Upper lobe of left lung (tissue), 6 donors: ENCODE measurements at regions not wholly inside any gene's neighbourhood (a gene's known extent, or its start where the extent isn't known, plus 50 kb on each side); places are given as distances from the start of the nearest gene placed in this dataset.

Source experiments
- ATAC-seq, 2 donors: fragments of 200-7000 bp; cut with Tn5 transposase; one replicate each; pipeline ENCODE4 v1.9.1; 2022; ENCODE audit warnings: mild to moderate bottlenecking in 2 of 2, moderate library complexity in 2 of 2; ENCODE audit not compliant: low FRiP score in 2 of 2
- DNase-seq, 2 donors: peaks; one replicate each; pipeline ENCODE4 v3.0.0-alpha.2; 2019 to 2020
- H3K27ac ChIP-seq, 4 donors: fragments of 200-600 bp; sonication (generic); one replicate each; pipeline ENCODE4 v1.5.1; 2016 to 2019
- H3K27me3 ChIP-seq, 4 donors: fragments of 200-600 bp; sonication (generic); one replicate each; pipeline ENCODE4 v1.5.1; 2017 to 2019
- H3K36me3 ChIP-seq, 4 donors: fragments of 200-600 bp; sonication (generic); one replicate each; pipeline ENCODE4 v1.5.1; 2016 to 2019
- H3K4me1 ChIP-seq, 4 donors: fragments of 200-600 bp; sonication (generic); one replicate each; pipeline ENCODE4 v1.5.1; 2018 to 2019
- H3K4me3 ChIP-seq, 4 donors: fragments of 200-600 bp; sonication (generic); one replicate each; pipeline ENCODE4 v1.5.1; 2017 to 2019; ENCODE audit warnings: mild to moderate bottlenecking in 2 of 4, moderate library complexity in 1 of 4
- H3K9me3 ChIP-seq, 4 donors: fragments of 200-600 bp; sonication (generic); one replicate each; pipeline ENCODE4 v1.5.1; 2018 to 2019
- CTCF ChIP-seq, 6 experiments: fragments of 450-650 bp in 4 of 6; fragments of 200-600 bp in 2 of 6; sonication (generic) in 2 of 6; IDR thresholded peaks; one replicate each; pipeline ENCODE4 v1.5.1; 2016 to 2019; ENCODE audit warnings: antibody characterized with exemption in 6 of 6
- EP300 ChIP-seq, 4 donors: sonication (generic); formaldehyde crosslinking; IDR thresholded peaks; one replicate each; pipeline ENCODE4 v1.5.1; 2017; ENCODE audit warnings: antibody characterized with exemption in 4 of 4, control low read depth in 2 of 4
- POLR2A ChIP-seq, 4 donors: fragments of 450-650 bp; IDR thresholded peaks; one replicate each; pipeline ENCODE4 v1.5.1; 2016 to 2017; ENCODE audit warnings: antibody characterized with exemption in 4 of 4, mild to moderate bottlenecking in 2 of 4
- POLR2AphosphoS5 ChIP-seq, 2 donors: sonication (generic); formaldehyde crosslinking; IDR thresholded peaks; one replicate each; pipeline ENCODE4 v1.5.1; 2017; ENCODE audit warnings: antibody characterized with exemption in 2 of 2
- WGBS, 2 donors: methylation state at CpG; one replicate each; pipeline ENCODE4 v1.1.5; 2017 to 2018; 5-methylcytosine and 5-hydroxymethylcytosine counted together
- donor health status: DM: no; HTN: no; CAD: no; lungs with moderate emphysema.
- donor health status: DM: no; HTN: yes; CAD: no; lungs with severe emphysema.

- Histone ChIP-seq H3K36me3 (no peaks in the 10 kb centered on the region), H3K4me3 (no peak overlapping the region), H3K9me3 (no peaks in the 10 kb centered on the region), H3K27me3 (no peaks in the 10 kb centered on the region), H3K27ac (peak overlapping the region in 1 of 4 donors; percentile 45), H3K4me1 (peaks cover 0 to 17% (median 6%) of the 10 kb centered on the region in 4 donors)
- TF ChIP-seq POLR2A (IDR thresholded peaks at IDR 0.05) (no peak), EP300 (IDR thresholded peaks at IDR 0.05) (no peak), CTCF (IDR thresholded peaks at IDR 0.05) (no peak), POLR2AphosphoS5 (IDR thresholded peaks at IDR 0.05) (no peak)
- ATAC-seq (no peak), DNase-seq (no peak)
- 76 to 79% methylated on average over 2 of the region's 2 CpGs for WGBS, 2 donors
Measured at GRCh38 chr2:216574046-216574445, 59.2 kb upstream of the IGFBP2 start.

- DNase-seq (no peak), ATAC-seq (no peak)
- Histone ChIP-seq H3K4me3 (no peak overlapping the region), H3K27me3 (no peaks in the 10 kb centered on the region), H3K36me3 (no peaks in the 10 kb centered on the region), H3K27ac (no peak overlapping the region), H3K9me3 (no peaks in the 10 kb centered on the region), H3K4me1 (peaks cover 0 to 17% (median 6%) of the 10 kb centered on the region in 4 donors)
- WGBS, 2 donors = 97 to 100% methylated on average over 3 of the region's 3 CpGs
- TF ChIP-seq EP300 (IDR thresholded peaks at IDR 0.05) = no peak
Measured at GRCh38 chr2:216574586-216574985, 58.6 kb upstream of the IGFBP2 start.

DNA sequence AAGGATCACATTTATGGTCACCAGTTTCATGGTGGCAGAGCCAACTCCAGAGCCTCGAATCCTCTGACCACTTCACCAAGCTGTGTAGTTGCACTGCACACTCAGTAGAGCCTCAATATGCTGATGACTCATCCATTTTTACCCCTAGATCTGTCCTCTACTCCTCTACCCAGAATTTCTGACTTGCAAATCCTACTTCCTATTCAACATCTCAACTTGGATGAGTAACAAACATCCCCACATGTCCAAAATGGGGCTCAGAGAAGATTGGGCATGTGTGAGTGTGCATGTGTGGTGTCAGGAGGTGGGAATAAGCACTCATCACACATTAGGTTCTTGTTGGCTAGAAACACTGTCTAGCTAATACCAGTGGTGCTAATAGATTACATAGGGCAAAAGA lies 57.8 kb upstream of the IGFBP2 start:
- TF ChIP-seq EP300 (IDR thresholded peaks at IDR 0.05) (no peak), POLR2AphosphoS5 (IDR thresholded peaks at IDR 0.05) (no peak), CTCF (IDR thresholded peaks at IDR 0.05) (no peak), POLR2A (IDR thresholded peaks at IDR 0.05) (no peak)
- ATAC-seq = no peak
- DNase-seq = no peak
- H3K4me3 ChIP-seq = no peak overlapping the region
- H3K36me3 ChIP-seq = no peaks in the 10 kb centered on the region
- 81 to 93% methylated on average over 1 of the region's 1 CpG for WGBS, 2 donors
- H3K9me3 ChIP-seq = no peaks in the 10 kb centered on the region
- peaks cover 0 to 17% (median 6%) of the 10 kb centered on the region in 4 donors for H3K4me1 ChIP-seq
- H3K27me3 ChIP-seq = no peaks in the 10 kb centered on the region
- H3K27ac ChIP-seq = no peak overlapping the region

DNA sequence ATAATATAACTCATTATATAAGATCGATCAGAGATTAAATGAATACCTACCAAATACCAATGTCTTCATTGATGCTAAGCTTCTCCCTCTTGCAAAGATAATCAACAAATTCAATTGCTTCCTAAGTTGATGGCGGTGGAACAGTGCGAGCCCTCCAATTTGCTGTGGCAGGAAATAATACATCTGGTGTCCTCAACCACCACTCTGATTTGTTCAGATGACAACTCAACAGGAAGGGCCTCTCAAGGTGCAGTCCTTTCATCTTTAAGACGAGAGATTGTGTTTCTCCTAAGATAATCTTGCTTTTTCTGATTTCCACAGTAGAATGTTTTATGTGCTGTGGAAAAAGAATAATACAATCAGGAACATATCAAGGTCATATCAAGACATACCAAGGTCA lies 56.6 kb upstream of the IGFBP2 start:
- Histone ChIP-seq H3K4me3 (no peak overlapping the region), H3K27me3 (no peaks in the 10 kb centered on the region), H3K4me1 (peaks cover 0 to 17% (median 6%) of the 10 kb centered on the region in 4 donors), H3K27ac (no peak overlapping the region), H3K9me3 (no peaks in the 10 kb centered on the region), H3K36me3 (no peaks in the 10 kb centered on the region)
- DNase-seq = no peak
- no peak for ATAC-seq
- TF ChIP-seq POLR2AphosphoS5 (IDR thresholded peaks at IDR 0.05) (no peak), CTCF (IDR thresholded peaks at IDR 0.05) (no peak), POLR2A (IDR thresholded peaks at IDR 0.05) (no peak), EP300 (IDR thresholded peaks at IDR 0.05) (no peak)
- 68 to 69% methylated on average over 4 of the region's 4 CpGs for WGBS, 2 donors

- ATAC-seq (no peak), DNase-seq (no peak)
- no peaks in the 10 kb centered on the region for H3K36me3 ChIP-seq
- 86 to 96% methylated on average over 1 of the region's 1 CpG for WGBS, 2 donors
- H3K27me3 ChIP-seq = no peaks in the 10 kb centered on the region
- peaks cover 0 to 8% (median 2%) of the 10 kb centered on the region in 4 donors for H3K4me1 ChIP-seq
- H3K4me3 ChIP-seq = no peak overlapping the region
- TF ChIP-seq POLR2AphosphoS5 (IDR thresholded peaks at IDR 0.05) (no peak), EP300 (IDR thresholded peaks at IDR 0.05) (no peak), POLR2A (IDR thresholded peaks at IDR 0.05) (no peak), CTCF (IDR thresholded peaks at IDR 0.05) (no peak)
- H3K9me3 ChIP-seq = no peaks in the 10 kb centered on the region
- no peak overlapping the region for H3K27ac ChIP-seq
Measured at GRCh38 chr2:216578325-216578724, 54.9 kb upstream of the IGFBP2 start.
